HG02852 (cell line): ENCODE measurements at regions not wholly inside any gene's neighbourhood (a gene's known extent, or its start where the extent isn't known, plus 50 kb on each side); places are given as distances from the start of the nearest gene placed in this dataset.

ENCODE experiments used
- ATAC-seq: cut with Tn5 transposase; IDR thresholded peaks from one replicate; pipeline ENCODE4 v1.9.1; 2021; ENCODE audit warnings: mild to moderate bottlenecking, moderate library complexity; ENCODE audit not compliant: unreplicated experiment

DNA sequence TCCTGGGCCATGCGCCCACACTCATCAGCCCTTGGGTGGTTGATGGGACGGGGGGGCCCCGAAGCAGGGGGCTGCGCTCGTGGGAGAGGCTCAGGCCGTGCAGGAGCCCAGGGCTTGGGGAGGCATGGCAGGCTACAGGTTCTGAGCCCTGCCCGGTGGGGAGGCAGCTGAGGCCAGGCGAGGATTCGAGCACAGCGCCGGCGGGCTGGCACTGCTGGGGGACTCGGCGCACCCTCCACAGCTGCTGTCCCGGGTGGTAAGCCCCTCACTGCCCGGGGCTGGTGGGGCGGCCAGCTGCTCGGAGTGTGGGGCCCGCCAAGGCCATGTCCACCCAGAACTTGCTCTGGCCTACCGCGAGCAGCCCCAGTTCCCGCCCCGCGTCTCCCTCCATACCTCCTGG is 295.8 kb upstream of the SEL1L start:
- no peak for ATAC-seq

DNA sequence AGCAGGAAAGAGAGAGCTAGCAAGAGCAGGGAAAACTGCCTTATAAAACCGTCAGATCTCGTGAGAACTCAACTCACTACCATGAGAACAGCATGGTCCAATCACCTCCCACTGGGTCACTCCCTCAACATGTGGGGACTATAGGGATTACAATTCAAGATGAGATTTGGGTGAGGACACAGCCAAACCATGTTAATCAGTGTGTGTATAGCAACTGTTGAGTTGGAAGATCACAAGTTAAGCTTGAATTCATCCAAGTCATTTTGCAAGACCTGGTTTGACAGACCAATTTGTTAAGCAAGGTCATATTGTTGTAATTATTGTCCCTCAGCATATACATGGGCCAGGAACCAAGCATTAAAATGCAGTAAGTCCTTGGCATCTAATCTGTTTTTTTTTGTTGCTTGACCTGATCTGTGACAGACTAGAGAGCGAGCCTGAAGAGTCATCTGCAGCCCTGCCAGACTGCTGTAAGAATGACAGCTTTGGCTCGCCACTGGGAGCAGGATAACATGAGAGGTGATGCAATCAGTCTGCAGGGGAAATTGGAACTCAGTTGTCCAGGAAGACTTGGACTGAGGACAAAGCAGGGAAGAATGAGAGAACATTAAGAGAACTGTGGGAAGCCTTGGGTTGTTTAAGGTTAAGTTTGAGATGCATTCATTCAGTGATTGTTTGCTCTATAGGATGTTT is 297.6 kb upstream of the SEL1L start:
- no peak for ATAC-seq

DNA sequence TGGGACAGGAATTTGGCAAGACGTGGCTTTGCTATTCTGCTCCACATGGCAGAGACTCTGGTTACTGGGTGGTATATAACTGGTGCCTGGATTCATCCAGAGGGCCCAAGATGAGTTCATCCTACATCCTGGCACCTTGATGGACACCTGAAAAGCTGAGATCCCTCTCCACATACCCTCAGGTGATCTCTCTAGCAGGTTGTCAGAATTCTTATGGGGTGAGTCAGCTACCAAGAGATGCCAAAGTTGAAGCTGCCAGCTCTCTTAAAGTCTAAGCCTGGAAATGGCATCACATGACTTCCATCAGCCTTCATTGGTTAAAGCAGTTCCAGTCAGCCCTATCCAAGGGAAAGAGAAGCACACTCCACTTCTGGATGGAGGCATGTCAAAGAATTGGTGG is 300.7 kb upstream of the SEL1L start:
- no peak for ATAC-seq

DNA sequence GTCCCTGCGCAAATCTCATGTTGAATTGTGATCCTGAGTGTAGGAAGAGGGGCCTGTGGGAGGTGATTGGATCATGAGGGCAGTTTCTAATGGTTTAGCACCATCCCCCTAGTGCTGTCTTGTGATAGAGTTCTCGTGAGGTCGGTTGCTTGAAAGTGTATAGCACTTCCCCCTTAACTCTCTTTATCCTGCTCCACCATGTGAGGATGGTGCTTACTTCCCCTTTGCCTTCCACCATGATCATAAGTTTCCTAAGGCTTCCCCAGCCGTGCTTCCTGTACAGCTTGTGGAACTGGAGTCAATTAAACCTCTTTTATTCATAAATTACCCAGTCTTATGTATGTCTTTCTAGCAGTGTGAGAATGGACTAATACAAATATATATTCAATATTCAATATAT is 303.7 kb upstream of the SEL1L start:
- ATAC-seq, result no peak

DNA sequence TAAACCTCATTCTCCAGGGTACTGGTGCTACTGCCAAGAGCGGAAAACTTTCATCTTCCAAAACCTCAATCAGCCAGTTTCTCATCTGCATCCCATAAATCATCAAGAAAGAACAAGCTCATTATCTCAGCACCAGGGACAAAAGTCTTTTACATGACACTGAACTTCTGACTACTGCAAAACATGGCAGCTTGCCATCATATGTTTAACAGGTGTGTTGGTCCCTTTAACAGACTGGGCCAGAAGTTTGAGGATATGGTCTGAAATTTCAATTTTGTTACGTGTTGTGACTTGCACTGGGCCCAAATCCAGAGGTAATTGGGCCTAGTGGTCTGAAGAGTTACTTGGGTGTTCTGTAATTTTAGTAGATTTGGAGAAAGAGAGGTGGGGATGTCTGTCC is 305.4 kb upstream of the SEL1L start:
- no peak for ATAC-seq

DNA sequence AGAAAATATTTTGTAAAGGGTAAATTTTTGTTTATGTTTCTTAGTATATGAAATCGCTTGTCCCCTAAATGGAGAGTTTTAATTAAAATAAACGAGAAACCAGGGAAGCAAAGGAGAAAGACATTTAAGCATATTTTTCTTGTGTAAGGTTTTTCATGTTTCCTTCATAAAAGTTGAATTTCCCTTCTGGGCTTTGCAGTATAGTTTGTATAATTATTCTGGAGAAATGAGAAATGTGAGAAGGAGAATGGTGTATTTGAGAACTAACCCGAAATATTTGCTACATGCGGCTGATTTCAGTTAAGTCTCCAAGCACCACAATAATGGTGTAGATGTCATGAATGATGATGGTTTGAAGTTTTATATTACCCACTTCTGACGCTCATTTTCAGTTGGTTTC is 307.7 kb upstream of the SEL1L start:
- no peak for ATAC-seq

DNA sequence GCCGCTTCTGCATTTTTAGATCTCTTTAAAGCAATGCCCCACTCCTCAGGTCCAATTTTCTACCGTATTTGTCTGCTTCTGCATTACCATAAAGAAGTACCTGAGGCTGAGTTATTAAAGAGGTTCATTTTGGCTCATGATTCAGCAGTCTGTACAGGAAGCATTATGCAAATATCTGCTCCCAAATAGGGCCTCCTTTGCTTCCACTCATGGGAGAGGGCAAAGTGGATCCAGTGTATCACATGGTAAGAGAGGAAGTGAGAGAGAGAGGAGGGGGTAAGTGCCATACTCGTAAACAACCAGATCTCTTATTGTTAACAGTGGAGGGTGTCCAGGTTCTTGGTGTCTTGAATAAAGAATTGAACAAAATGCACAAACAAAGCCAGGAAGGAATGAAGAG is 316.1 kb upstream of the SEL1L start:
- ATAC-seq, result no peak

DNA sequence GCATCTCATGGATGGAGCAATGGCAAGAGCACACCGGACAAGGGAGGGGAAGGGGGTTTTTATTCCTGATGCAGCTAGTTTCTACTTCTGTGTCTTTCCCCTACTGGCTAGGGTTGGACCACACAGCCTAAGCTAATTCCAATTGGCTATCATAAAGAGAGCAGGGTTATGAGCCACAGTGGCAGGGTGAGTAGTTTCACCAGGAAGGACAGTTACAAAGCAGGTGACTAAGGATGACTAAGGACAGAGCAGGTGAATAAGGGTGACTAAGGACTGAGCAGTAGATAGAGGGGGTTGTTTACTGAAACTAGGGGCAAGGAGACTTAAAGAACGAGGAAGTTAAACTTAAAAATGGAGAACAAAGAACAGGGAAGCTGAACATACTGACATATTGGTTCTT is 321.4 kb upstream of the SEL1L start:
- ATAC-seq, result no peak

DNA sequence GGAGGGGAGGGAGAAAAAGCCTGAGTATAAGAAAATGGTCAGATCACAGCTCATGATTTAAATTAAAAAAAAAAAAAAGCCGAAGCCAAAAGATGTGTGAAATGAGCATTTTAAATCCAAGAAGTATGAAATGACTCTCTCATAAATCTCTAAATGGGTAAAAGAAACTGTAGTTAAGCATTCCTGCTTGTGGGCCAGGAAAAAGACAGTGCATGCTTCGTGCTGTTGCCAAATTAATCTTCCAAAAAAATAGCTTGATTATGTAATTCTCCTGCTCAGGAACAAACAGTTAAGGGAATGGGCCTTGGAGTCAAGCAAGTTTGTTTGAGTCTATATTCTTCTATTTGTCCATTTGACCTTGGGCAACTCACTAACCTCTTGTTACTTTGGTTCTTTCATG is 325.4 kb upstream of the SEL1L start:
- ATAC-seq, result no peak

DNA sequence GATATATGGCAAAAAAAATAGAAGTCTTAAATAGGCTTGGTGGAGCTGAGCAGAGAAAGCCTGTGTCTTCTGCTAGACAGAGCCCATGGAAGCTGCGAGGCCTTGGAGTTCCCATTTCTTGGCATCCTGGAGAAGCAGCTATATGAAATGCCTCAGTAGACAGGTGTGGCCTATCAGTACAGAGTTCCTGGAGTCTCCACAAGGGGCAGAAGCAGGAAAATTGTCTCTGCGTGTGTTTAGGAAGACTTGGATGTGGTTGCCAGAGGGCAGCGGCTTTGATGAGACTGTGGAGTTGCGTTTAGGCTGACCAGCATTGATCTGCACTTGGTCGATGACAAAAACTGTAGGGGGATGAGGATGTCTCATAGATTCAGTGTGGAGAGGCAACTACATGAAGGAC is 334.5 kb upstream of the SEL1L start:
- no peak for ATAC-seq

DNA sequence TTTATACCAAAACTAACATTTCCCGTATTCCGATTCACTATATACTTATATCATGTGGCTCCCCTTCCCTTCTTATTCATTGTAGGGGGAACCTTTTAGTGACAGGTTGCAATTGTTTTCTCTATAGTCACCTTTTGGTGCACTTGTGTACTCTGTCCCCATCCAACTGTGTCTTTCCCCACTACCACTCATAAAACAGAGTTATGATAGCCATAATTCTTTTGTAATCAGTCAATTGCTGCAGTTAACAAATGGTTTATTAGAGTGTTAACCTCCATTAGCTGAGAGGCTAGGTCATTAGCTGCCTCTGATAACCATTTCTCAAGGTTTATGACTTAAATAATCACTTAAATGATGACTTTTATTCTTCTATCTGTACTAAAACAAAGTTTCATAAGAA is 338.1 kb upstream of the SEL1L start:
- ATAC-seq, result no peak

DNA sequence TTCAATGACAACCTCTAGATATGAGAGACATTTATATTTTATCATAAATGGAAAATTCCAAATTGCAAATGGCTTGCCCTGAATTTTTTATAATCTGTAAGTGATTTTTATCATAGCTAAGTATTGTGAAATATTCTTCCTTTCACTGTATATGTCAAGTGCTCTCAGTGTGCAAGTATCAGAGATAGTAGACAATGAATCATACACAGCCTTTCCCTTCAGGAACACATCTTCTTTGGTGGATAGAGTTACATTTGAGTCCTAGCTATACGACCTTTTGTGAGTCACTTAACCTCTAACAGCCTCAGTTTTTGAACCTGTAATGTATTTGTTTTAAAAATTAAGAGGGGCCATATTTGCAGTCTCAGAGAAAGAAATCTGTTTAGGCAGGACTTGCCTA is 350.7 kb upstream of the SEL1L start:
- no peak for ATAC-seq

DNA sequence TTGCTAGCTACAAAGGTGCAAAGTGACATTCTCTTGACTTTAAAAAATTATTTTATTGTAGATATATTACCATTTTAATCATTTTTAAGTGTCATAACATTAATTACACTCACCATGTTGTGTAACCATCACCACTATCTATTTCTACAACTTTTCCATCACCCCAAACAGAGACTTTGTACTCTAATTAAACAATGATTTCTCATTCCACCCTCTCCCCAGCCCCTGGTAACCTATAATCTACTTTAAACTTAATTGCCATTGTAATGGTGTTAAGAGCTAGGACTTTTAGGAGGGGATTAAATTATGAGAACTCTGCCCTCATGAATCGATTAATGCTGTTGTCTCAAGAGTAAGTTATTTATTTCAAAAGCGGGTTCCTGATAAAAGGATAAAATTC is 352.9 kb upstream of the SEL1L start:
- no peak for ATAC-seq

DNA sequence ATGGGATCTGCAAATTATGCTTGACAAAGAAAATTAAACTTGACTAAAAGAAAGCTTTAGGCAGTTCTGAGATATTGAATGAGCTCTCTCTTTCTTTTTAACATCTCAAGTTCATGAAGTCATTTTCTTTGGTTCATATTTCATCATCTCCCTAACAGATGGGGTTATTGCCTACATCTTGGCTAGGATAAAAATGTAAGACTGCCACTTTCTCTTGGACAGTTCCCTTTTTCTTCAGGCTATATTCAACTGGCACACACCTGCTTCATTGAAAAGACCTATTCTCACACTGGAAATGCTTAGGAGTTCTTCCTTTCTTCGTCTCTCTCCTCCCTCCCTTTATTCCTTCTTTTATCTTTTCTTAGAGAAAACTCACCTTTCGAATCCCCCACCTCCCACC is 355.9 kb upstream of the SEL1L start:
- ATAC-seq, result no peak

DNA sequence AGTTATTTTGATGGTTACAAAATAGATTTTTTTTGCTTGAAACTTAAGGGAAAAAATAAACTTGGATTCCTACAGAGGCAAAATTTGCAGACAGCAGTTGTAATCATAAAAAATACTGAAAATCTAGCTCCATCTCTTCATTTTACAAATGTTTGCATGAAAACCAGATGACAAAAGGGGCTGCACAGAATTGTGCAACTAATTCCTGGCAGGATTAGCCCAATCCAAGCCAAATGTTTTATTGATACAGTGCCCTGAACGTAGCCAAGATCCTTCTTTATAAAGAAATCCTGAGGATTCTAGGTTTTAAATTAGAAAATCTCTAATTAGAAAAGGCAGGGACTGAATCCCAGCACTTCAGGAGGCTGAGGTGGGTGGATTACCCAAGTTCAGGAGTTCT is 356.4 kb upstream of the SEL1L start:
- no peak for ATAC-seq

DNA sequence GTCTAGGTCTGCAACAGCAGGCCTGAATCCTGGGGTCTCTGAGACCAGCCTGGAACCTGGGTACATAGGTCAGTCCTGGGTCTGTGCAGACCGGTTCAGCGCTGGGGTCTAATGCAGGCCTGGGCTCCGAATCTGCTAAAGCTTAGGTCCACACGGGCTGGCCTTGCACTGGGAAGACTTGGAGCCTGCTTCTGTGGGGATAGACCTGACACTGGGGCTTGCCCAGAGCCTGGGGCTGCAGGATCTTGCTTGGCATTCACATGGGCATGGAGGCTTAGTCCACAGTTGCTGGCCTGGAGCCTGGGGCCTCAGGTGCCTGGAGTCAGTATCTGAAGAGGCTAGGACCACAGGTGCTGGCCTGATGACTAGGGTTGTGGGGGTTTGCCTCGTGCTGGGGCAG is 369.8 kb upstream of the SEL1L start:
- ATAC-seq, result no peak

DNA sequence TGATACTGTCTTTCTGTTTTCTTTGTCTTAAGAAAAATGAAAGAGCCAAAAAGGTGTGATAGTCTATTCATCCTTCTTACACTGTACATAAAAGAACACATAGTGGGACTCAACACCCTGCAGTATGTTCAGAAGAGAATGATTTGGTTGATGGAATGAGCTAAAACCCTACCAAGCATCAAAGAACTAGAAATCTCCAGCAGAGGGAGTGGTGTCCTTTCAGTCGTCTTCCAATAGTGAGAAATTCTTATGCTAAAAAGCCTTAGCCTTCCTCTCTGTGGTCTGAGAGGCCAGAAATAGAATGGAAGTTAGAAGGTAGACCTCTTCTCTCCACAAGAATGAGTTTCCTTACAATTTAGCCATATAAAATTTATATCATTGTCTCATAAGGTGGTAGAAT is 393.4 kb upstream of the SEL1L start:
- no peak for ATAC-seq

DNA sequence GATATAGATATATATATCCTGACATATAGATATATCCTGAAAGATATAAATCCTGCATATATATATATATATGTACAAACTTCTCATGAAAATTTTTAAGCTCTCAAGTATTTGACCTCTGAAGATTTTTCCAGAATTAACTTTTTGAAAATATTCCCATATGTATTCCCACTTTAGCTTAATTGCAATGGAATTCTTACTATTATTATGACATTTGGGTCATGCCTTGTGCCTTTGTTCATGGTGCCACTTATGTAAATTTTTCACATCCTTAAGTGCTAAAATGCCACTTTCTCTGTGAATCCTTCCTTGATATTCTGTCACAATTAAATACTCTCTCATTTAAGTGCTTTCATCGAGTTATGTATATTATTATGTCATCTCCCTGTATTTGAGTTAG is 398.2 kb upstream of the SEL1L start:
- ATAC-seq, result no peak

DNA sequence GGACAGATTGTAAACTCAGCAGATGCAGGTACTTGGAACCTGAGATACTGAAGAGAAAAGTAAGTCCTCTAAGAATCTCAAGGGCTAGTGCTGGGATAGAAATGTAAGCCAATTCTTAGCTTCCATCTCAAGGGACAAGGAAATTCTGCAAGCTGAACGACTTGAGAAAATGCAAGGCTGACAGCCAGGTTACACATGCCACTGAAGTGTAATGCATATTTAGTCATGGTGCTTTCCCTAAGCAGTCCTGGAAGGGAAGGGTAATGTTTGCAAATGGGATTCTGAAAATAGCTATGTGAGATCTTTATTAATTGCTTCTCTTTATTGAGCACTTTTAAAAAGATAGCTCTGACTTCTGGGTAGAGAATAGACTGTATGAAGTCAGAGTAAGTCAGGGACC is 402.7 kb upstream of the SEL1L start:
- ATAC-seq, result no peak

DNA sequence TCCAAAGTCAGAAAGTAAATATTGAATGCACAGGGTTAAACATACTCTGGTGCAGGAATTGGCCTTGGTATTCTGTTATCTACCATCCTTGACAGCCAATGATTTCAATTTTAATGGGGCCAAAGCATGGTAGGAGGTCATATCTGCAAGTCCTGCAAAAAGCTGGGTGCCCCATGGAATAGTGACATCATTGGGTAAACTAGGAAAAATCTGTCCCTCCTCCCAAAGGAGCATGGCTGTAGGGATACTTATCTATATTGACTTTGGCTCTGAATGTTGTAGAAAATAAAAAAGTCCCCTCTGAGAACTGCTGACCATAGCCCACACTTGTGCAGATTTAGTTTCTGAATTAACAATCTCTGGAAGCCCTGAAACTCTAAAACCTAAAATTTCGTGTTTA is 403.2 kb upstream of the SEL1L start:
- ATAC-seq, result no peak

DNA sequence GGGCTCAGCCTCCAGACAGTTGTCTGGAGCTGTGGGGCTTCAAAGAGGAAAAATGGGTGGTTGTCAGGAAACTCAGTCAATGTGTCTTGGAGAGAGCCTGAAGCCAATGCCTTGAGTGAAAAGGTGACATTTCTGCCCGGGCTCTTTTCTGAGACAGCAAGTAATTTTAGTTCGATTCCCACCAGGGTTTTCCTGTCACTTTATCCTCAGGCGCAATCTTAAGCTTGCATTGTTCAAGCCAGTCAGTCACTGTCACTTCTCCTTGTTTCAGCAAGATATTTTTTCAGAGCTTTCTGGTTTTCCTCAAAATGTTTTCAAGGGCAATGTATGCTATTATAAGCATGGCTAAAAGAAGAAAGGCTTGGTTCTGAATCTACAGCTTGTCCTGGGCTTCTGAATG is 404.7 kb upstream of the SEL1L start:
- ATAC-seq, result no peak

DNA sequence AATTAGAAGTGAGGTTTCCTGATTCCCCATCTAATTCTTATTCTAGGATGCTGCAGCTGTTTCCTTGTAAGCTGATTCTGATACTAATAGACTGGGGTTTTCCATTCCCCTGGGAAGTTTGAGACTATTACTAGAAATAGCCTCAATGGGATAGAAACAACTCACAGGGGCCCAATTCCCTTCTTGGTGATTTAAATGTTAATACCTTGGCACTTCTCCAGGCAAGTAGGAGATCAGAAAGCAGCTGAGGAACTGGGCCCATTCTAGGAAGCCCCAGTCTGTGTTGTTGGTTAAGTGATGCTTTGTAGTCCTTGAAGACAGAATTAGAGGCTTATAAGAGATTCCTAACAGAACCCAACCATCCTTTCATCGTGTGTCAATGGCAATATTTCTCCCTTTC is 407.0 kb upstream of the SEL1L start:
- ATAC-seq, result no peak

DNA sequence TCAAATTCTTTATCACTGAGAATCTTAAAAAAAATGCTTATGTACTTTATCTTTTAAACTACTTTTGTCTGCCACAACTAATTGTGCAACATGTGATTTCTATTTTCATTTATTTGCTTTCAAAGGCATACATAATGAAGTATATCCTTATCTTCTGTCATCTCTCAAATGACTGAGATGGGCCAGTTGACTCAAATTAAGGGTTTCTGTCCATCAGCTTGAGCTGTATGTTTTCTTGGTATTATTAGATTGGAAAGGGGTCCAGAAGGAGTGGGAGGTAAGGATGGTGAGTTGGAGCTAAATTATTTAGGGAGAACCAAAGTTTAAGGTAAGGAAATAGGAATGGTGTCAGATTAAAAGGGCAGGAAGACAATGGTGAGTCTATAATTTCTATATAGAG is 408.4 kb upstream of the SEL1L start:
- no peak for ATAC-seq

DNA sequence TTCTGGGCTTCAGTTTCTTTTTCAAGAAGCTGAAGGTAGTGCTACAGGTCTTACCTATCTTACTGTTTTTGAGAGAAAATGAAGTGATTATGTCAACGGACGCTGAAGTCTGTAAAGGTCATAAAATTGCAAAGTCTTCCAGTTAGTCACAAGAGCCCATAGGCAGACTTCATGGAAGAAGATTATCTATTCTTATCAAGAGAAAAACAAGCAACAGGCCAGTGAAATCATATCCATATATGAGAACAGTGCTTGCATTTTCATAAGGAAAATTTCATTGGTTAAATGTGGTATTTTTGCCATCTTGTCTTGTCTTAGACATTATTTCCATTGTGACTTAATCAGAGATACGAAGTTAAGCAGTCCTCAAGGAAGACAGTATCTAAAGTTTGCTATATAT is 412.7 kb upstream of the SEL1L start:
- no peak for ATAC-seq
